NCI-H2171 treated with DMSO at 0.1 percent for 48 hours (cell line): ENCODE measurements at regions not wholly inside any gene's neighbourhood (a gene's known extent, or its start where the extent isn't known, plus 50 kb on each side); places are given as distances from the start of the nearest gene placed in this dataset.
"Not testable (repeated sequence)": the region's sequence is repeated elsewhere in the genome, so short reads cannot be mapped to it uniquely, and the experiment has no call there.

Experiments used
- DNase-seq: peaks from one replicate; lab custom pipeline; 2025; lab: John Stamatoyannopoulos, UW

DNA sequence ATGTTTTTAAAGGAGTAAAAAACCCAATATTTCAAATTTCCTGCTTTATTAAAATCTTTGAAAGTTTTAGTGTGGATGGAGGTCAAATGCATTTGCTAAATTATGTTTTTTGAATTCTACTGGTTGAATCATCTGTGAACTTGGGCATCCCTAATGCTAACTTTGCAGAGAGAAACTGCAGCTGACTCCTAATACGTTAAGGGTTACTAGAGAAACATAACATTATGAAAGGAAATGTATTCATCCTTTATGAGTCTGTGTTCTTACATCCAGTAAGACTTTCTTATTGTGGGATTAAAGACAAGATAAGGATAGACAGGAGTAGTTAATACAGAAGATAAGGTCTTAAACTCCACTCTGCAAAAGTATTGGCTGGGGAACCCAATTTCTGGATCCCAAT is 140.6 kb downstream of the FAM124B start:
- no peak for DNase-seq

DNA sequence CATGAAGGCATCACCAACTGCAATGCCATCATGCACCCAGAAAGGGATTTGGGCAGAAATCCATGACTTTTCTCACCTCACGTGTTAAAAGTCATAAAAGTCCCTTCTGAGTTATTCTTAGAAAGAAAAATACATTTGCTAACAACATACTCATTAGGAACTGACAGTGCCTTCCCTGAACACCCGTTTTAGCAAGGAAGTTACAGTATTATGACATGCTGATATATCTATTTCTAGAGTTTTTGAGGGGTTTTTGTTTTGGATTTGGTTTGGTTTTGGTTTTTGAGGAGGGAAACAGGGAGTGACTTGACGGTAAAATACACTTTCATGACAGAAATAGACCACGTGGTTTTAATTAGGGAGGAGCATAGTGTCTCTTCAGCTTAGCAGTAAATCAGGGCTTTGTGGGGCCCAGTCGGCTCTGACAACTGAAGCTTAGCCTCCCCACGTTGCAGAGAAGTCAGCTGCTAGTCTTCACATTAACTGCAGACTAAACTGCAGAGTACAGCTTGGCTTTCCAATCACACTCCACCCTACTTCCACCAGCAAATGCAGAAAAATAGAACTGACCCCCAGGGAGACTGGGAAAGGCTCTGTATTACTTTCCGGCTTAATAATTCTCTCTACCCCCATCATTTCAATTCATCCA is 141.4 kb downstream of the FAM124B start:
- no peak for DNase-seq

DNA sequence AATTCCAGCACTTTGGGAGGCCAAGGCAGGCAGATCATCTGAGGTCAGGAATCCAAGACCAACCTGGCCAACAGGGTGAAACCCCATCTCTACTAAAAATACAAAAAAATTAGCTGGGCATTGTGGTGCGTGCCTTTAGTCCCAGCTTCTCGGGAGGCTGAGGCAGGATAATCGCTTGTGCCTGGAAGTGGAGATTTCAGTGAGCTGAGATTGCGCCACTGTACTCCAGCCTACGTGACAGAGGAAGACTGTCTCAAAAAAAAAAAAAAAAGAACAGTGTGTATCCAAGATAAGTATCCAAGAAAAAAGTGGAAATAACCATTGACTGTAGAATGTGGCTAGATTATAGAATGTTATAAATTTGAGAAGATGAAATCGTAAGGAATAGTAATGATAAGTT is 142.1 kb downstream of the FAM124B start:
- DNase-seq = no peak

DNA sequence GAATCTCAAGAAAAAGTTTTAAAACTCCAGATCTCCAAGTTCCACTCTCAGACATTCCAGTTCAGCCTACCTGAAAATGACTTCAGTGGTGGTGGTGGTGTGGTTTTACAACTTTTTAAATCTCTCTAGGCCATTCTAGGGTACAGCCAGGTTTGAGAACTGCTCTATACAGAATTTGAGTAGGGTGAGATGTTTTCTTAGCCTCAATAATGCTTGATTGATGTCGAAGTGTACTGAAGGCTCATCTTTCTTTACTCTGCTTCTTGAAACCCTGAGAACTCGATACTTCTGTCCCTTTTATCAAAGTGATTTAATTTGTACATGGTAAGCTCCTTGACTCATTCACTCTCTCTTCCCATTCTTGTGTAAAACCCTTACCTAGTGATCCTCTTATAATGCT is 143.8 kb downstream of the FAM124B start:
- no peak for DNase-seq

DNA sequence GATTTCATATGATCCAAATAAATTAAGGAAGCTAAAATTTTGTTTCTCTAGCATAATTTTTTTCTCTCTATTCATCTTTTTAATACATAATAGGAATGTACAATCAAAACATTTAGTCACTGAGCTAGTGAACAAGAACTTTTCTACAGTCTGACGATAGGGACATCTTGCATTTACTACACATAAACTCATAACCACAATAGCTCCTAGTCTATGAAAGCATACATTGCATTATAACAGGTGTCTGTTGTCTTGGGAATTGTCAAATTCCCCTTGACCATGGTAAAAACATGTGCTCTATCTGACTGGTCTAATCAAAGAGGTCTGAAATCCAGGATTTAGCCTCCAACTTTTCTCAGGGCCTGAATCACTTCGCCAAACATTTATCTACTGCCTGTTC is 144.8 kb downstream of the FAM124B start:
- no peak for DNase-seq

DNA sequence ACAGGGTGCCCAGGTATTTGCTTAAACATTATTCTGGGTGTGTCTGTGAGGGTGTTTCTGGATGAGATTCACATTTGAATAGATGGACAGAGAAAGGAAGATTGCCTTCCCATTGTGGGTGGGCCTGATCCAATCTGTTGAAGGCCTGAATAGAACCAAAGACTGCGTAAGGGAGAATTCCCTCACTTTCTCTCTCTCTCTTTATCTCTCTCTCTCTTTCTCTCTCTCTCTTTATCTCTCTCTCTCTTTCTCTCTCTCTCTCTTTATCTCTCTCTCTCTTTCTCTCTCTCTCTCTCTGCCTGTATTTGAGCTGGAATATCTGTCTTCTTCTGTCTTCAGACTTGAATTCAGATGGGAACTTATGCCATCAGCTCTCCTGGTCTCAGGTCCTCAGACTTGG is 148.4 kb downstream of the FAM124B start:
- no peak for DNase-seq

DNA sequence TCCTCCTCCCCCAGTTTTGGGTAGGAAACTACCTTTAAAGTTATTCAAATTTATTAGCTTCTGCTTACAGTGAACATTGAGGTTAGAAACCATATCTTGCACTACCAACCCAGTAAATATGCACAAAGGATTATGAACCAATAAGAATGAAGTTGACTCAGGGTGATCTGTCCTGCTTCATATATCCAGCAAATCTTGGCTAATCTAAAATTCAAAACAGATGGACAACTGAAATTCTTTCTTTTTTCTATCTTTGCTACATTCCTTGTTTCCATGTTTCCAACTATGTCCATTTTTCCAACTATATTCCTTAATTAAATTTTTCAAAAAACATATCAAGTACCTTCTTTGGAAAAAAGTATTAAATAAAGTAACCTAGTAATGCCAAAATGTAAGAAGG is 149.3 kb downstream of the FAM124B start:
- DNase-seq = no peak

DNA sequence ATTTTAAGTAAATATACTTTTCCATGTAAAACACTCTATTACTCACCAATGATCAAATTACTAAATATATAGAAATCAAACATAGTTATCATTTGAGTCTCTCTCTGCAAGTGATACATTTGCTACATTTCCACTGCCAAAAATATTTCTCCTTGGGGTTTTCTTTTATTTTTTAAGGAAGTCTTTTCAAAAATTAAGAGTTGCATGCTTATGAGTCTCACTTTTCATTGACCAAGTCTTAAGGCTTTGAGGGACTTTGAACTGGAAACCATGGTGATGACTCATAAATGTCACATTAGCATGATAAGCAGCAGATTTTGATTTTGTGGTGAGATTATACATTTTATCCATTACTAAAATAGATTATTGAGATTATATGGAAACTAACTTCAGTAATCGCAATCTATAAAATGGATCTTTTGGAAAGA is 152.9 kb downstream of the FAM124B start:
- DNase-seq = no peak

GRCh38 chr2:224242561-224242960 is 159.3 kb downstream of the FAM124B start:
- no peak for DNase-seq

- DNase-seq = no peak
Measured at GRCh38 chr2:224241812-224242211, 160.1 kb downstream of the FAM124B start.

- no peak for DNase-seq
Measured at GRCh38 chr2:224241001-224241400, 160.9 kb downstream of the FAM124B start.

DNA sequence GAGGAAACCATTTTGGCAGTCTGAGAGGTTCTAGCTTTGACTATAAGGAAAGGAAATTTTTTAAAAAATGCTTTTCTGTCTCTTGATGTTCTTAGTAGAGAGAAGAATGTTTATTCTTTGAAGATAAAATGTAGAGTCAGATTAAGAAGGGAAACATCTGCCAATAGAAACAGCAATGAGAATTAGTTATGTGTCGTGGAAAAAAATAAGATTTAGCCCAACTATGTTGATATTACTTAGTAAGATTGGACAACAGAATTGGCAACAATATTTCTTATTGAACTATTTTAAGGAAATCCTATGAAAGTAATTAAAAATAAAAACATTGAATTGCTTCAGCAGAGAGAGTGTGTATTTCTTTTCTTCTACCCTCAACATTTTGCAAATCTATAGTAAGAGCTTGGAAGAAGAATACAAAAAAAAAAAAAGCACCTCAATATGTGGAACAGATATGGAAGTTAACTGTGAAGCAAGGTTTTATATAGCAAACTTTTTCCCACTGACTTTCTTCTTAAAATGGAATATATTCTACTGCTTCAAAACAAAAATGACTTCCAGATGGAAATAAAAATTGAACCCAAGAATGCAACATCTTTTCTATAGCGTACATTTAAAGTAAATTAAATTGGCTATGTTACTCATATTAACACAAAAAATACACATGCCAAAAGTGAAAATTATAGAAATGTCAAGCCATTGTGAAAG is 177.9 kb downstream of the FAM124B start:
- DNase-seq = no peak

DNA sequence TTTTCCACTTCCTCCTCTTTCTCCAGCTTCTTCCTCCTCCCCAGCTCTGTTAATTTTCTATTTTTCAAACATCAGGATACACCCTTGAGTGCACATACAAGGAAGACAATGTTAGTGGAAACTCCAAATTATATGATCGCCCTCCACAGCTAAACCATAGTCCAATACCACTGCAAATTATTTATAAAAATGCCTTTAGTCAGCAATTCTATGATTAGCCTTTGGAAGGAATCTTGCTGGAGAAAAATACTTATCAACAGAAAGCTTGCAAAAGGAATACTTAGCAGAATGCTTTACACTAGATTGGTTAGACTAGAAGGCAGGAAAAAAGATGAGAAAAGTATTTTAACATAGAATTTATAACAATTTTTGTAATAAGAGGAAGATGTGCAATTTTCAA is 178.9 kb downstream of the FAM124B start:
- DNase-seq = no peak

DNA sequence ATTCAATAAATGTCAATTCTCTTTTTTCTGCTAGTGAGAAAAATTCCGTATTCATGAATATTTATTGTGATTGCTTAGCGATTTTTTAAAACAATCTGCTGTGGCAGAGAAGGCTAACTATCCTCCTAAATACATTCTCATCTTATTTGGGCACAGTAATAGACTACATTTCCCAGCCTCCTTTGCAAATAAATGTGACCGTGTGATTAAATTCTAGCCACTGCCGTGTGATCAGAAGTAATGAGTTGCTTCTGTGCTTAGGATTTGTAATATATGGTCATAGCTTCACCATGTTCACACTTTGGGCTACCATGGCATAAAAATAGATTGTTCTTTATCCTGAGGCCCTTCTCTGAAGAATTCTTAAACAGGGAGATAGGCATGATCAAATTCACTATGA is 179.6 kb downstream of the FAM124B start:
- DNase-seq = no peak

- no peak for DNase-seq
Measured at GRCh38 chr2:224221455-224221913, 180.4 kb downstream of the FAM124B start.

DNA sequence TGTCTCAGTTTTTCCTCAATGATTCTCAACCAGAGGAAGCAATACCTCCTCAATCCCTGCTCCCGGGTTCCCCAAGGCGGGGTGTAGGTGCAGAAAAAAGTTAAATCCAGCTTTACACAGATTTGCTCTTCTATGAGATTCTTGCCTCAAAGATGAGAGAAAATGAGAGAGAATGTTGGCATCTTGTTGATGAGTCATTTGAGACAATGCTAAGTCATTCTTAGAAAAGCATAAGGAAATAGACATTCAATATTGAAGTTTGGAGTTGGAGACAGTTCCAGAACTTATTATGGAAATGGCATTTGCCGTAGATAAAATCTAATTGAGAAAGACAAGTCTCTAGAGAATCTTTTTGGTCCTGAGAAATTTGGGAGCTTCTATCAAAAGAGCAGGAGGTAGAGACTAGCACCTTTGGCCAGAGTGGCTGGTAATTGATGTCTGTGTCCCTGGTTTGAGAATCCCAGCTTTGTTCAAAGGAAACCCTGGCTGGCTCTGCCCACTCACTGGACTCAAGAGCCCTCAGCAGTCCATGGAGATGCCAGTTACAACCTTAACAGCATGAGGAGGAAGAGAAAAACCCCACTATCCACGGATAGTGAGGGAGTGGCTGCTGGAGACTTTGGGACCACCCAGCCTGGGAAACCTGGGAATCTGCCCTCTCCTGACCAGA is 181.2 kb downstream of the FAM124B start:
- DNase-seq = no peak

GRCh38 chr2:224219781-224220180 is 180.7 kb upstream of the SERPINE2 start:
- no peak for DNase-seq

- DNase-seq = no peak
Measured at GRCh38 chr2:224217962-224218347, 178.9 kb upstream of the SERPINE2 start.

DNA sequence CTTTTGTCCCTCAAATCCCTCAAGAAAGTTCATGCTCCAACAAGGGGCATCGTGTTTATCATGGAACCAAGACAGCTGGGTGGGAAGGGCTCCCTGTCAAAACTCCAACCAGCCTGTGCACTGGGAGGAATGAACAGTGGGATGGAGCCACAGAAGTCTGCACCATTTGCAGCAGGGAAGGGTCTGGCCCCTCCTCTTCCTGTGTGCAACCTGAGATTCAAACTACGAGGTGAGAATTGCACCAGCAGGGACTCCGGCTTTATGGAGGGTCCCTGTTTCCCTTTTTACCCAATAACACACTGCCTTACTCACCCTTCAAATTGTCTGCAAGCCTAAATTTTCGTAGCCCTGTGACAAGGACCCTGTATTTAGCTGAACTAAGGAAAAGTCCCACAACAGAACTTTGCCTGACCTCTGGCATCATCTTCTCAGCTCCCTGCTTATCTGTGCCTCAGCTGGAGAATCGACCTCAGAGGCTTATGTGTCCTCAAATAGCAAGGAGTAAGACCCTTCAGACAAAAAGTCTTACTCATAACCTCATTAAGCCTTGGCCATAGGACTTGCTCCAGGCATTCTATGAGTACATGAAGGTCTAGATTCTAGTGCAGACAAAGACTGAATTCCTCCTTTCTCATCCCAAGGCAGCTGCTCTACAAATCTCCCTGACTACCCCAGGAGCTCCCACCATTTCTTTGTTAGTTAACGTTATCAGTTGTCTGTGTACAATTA is 178.3 kb upstream of the SERPINE2 start:
- no peak for DNase-seq

DNA sequence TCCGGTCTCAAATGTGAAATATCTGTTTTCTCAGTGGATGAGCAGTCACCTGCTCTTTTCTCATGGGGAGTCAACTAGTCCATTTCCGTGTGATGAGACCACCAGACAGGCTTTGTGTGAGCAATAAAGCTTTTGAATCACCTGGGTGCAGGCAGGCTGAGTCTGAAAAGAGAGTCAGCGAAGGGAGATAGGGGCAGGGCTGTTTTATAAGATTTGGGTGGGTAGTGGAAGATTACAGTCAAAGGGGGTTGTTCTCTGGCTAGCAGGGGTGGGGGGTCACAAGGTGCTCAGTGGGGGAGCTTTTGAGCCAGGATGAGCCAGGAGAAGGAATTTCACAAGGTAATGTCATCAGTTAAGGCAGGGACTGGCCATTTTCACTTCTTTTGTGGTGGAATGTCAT is 176.5 kb upstream of the SERPINE2 start:
- not testable (repeated sequence) for DNase-seq

DNA sequence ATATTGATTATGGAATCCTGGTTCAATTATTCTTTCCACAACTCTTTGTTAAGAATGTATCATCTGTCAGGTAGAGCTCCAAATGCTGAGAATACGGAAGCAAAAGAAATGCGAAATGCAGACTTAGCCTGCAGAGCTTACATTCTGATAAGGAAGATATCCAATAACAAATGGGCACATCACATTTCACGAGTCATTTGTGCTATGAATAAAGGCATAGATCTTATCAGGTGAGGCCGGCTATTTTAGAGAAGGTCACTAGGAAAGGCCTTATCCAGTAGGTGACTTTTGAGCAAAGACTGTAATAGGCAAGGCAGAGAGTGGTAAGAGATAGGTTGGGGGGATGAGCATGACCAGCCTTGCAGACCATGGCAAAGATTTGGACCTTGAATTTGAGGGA is 174.3 kb upstream of the SERPINE2 start:
- no peak for DNase-seq

GRCh38 chr2:224211791-224212190 is 172.7 kb upstream of the SERPINE2 start:
- DNase-seq = no peak

DNA sequence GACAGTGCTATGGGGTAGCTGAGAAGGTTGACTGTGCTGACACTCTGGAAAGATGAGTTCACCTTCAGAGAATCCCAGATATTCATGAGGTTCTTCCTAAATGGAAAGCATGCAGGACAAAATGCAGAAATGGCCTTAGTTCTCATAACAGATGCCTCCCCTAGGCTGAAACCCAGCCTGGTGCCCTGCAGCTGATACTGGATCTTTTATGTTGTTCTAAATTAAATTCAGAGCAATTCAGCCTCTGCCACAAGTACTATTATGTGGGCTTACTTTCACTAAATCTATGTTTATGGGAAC is 172.0 kb upstream of the SERPINE2 start:
- no peak for DNase-seq
